Neutrophil (primary cell): ENCODE measurements at regions not wholly inside any gene's neighbourhood (a gene's known extent, or its start where the extent isn't known, plus 50 kb on each side); places are given as distances from the start of the nearest gene placed in this dataset.

Experiments used
- H3K27ac ChIP-seq: fragments of 200-600 bp; sonication (generic); 2 replicates; pipeline ENCODE4 v1.5.1; 2016; ENCODE audit warnings: mild to moderate bottlenecking, moderate library complexity
- H3K27me3 ChIP-seq: fragments of 200-600 bp; sonication (generic); 2 replicates; pipeline ENCODE4 v1.6.0; 2016; ENCODE audit warnings: mild to moderate bottlenecking
- H3K36me3 ChIP-seq: fragments of 200-600 bp; sonication (generic); 2 replicates; pipeline ENCODE4 v1.5.1; 2017
- H3K4me1 ChIP-seq, 2 experiments: fragments of 200-600 bp in 1 of 2; sonication (generic) in 1 of 2; 1 replicate in 1 of 2; 2 replicates in 1 of 2; pipeline versions ENCODE4 v1.5.1 to v1.6.1; 2013 to 2016; ENCODE audit warnings: low read depth in 1 of 2, low read length in 1 of 2, mild to moderate bottlenecking in 1 of 2, moderate library complexity in 1 of 2; ENCODE audit not compliant: control insufficient read depth in 1 of 2, insufficient read depth in 1 of 2
- H3K4me3 ChIP-seq, 2 experiments: fragments of 200-600 bp in 1 of 2; sonication (generic) in 1 of 2; 1 replicate in 1 of 2; 2 replicates in 1 of 2; pipeline ENCODE4 v1.5.1; 2013 to 2016; ENCODE audit warnings: low read depth in 1 of 2, low read length in 1 of 2, mild to moderate bottlenecking in 1 of 2, moderate library complexity in 1 of 2
- H3K9me3 ChIP-seq: fragments of 200-600 bp; sonication (generic); 2 replicates; pipeline ENCODE4 v1.5.1; 2016
- TF ChIP-seq, protein P1 (sequence below): fragments of 200-600 bp; sonication (generic); IDR thresholded peaks from 2 replicates; pipeline ENCODE4 v1.5.1; 2016; ENCODE audit warnings: antibody characterized with exemption

DNA sequence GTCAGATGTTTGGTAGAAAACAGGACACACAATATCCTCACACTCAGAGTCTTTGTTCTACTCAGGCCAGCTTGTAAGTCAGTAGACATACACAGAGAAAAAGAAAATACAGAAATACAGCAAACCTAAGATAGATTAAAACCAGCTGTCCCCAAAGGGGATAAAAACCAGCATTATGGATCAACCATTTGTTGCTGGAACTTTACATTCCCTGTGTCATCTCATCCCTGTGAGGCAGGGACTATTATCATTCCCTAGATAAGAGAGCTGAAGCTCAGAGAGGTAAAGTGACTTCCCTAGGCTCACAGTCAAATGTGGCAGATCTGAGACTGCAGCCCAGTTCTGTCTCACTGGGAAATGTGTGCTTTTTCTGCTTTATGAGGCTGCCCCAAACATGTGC lies 80.7 kb downstream of the DMRTA2 start:
- H3K9me3 ChIP-seq = no peaks in the 10 kb centered on the region
- TF ChIP-seq, protein P1, sequence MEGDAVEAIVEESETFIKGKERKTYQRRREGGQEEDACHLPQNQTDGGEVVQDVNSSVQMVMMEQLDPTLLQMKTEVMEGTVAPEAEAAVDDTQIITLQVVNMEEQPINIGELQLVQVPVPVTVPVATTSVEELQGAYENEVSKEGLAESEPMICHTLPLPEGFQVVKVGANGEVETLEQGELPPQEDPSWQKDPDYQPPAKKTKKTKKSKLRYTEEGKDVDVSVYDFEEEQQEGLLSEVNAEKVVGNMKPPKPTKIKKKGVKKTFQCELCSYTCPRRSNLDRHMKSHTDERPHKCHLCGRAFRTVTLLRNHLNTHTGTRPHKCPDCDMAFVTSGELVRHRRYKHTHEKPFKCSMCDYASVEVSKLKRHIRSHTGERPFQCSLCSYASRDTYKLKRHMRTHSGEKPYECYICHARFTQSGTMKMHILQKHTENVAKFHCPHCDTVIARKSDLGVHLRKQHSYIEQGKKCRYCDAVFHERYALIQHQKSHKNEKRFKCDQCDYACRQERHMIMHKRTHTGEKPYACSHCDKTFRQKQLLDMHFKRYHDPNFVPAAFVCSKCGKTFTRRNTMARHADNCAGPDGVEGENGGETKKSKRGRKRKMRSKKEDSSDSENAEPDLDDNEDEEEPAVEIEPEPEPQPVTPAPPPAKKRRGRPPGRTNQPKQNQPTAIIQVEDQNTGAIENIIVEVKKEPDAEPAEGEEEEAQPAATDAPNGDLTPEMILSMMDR = no peak

DNA sequence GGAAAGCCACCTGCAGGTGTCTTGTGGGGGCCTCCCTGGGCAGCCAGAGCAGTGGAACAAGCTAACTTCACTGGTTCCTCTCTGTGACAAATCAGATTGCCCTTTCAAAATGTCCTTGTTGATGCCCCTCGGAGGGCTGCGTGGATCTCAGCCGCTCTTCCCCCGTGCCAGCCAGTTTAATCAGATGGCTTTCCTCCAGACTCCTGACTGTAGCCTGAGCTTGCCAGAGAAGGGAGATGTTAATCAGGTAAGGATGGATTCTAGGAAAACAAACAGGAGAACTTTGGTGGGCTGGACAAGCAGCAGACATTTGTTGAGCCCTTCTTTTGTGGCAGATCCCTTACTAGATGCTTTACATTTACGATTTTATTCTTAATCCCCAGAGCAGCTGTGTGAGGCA lies 88.2 kb downstream of the DMRTA2 start:
- Histone ChIP-seq H3K27me3 (peaks cover 97% of the 10 kb centered on the region), H3K27ac (no peak overlapping the region), H3K36me3 (no peaks in the 10 kb centered on the region), H3K4me1 (peaks cover 11% of the 10 kb centered on the region in 2 experiments), H3K9me3 (no peaks in the 10 kb centered on the region), H3K4me3 (no peak overlapping the region)
- TF ChIP-seq, protein P1 = no peak

More for the DNA sequence above, 80.7 kb downstream of the DMRTA2 start:
- Histone ChIP-seq H3K4me3 (no peak overlapping the region), H3K36me3 (no peaks in the 10 kb centered on the region), H3K27ac (no peak overlapping the region), H3K27me3 (peaks cover 39% of the 10 kb centered on the region), H3K4me1 (no peaks in the 10 kb centered on the region)

DNA sequence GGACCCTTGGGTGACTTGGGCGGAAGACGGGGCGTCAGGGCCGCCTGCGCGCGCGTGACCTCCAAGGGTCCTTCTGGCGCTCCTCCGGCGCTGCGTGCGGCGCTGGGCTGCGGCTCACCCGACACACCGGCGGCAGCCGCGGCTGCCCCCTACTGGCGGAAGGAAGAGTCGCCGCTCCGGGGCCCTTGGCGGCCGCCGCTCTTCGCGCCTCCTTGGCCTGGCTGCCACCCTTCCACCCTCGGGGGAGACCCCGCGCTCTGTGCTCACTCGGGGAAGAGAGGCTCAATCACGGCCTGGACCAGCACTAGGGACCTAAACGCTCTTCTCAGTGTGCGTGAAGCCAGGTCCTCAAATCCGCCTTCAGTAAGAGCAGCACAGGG lies 89.7 kb downstream of the DMRTA2 start:
- no peaks in the 10 kb centered on the region for H3K36me3 ChIP-seq
- no peak overlapping the region for H3K27ac ChIP-seq
- H3K4me1 ChIP-seq = peaks cover 11% of the 10 kb centered on the region in 2 experiments
- no peaks in the 10 kb centered on the region for H3K9me3 ChIP-seq
- TF ChIP-seq, protein P1 = peak; percentile 35
- H3K4me3 ChIP-seq = peak overlapping the region; percentile 36 to 52
- H3K27me3 ChIP-seq = peaks cover 97% of the 10 kb centered on the region

DNA sequence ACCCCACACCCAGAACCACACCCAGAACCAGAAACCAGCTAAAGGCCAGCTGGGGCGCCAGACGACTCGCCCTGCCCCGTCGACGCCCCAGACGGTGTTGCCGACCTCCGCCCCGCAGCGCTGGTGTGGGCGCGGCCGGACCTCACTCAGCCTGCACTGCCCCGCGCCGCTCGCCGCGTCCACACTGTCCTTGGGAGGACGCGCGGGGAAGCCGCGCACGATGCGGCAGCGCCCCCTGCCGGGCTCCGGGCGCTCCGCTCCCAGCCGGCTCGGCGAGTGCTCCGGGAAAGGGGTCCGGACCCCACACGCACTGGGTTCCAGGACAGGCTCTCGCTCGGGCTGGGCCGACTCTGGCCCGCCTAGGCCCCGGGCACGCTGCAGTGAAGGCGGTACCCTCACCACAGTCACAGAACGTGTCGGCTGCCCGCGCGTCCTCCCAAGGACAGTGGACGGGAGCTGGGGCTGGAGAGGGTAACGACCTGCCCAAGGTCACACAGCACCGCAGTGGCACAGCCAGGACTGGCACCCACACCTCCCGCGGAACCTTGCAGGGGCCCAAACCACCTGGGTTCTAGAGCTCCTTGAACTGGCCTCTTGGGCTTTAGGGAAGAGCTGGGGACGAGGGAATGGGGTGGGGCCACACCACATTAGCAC lies 90.2 kb downstream of the DMRTA2 start:
- Histone ChIP-seq H3K9me3 (no peaks in the 10 kb centered on the region), H3K4me1 (peaks cover 11% of the 10 kb centered on the region in 2 experiments), H3K27ac (no peak overlapping the region), H3K4me3 (peak overlapping the region; percentile 36 to 52), H3K27me3 (peaks cover 100% of the 10 kb centered on the region), H3K36me3 (no peaks in the 10 kb centered on the region)
- TF ChIP-seq, protein P1 = peak; percentile 32

DNA sequence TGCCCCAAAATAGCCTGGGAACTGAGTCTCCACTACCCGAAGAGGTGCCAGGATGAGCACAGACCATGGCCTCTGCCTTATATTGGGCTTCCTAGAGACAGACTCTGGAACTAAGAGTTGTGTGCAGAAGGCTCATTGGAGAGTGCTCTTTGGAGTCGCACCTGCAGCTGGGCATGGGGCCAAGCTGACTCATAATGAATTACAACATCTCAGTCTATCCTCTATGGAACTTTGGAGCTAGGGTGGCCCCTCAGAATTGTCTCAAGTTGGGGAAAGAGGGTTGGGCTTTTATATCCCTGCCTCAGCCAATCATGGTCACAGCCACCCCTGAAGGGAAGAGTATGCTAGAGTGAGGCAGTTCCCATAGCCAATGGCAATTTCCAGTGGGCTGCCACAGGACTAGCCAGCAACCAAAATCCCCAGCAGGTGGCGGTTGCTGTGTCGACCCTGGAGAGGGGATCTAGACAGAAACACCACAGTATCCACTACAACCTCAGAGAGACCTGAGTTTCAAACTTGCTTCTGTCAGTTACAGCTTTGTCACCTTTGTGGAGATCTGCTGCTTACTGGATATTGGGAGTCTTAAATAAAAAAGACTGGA lies 93.8 kb downstream of the DMRTA2 start:
- Histone ChIP-seq H3K27ac (no peak overlapping the region), H3K4me1 (peaks cover 11% of the 10 kb centered on the region in 2 experiments), H3K9me3 (no peaks in the 10 kb centered on the region), H3K4me3 (no peak overlapping the region), H3K36me3 (no peaks in the 10 kb centered on the region), H3K27me3 (peaks cover 68% of the 10 kb centered on the region)
- TF ChIP-seq, protein P1 = no peak
